GM23338 (cell line): ENCODE measurements at regions not wholly inside any gene's neighbourhood (a gene's known extent, or its start where the extent isn't known, plus 50 kb on each side); places are given as distances from the start of the nearest gene placed in this dataset.

ENCODE experiments used
- ATAC-seq: fragments of 200-7000 bp; cut with Tn5 transposase; 3 replicates; pipeline ENCODE4 v1.9.1; 2020
- DNase-seq: peaks from one replicate; pipeline ENCODE4 v3.0.0-alpha.2; 2015; ENCODE audit warnings: low spot score
- H2AFZ ChIP-seq: fragments of 200-600 bp; sonication (generic); 2 replicates; pipeline ENCODE4 v1.8.0; 2016; ENCODE audit warnings: antibody characterized with exemption, mild to moderate bottlenecking, moderate library complexity
- H3F3A ChIP-seq: fragments of 200-600 bp; sonication (generic); replicated peaks from 2 replicates; pipeline ENCODE4 v1.8.0; 2017; ENCODE audit warnings: antibody characterized with exemption, mixed run types, low read depth
- H3K27ac ChIP-seq: fragments of 200-600 bp; sonication (generic); 2 replicates; pipeline ENCODE4 v1.6.1; 2016; ENCODE audit warnings: low read depth
- H3K27me3 ChIP-seq: fragments of 200-600 bp; sonication (generic); 2 replicates; pipeline ENCODE4 v1.8.0; 2016; ENCODE audit warnings: mild to moderate bottlenecking, mixed run types, moderate library complexity; ENCODE audit not compliant: insufficient read depth
- H3K36me3 ChIP-seq: fragments of 200-600 bp; sonication (generic); 2 replicates; pipeline ENCODE4 v1.8.0; 2016; ENCODE audit warnings: mild to moderate bottlenecking; ENCODE audit not compliant: insufficient read depth
- H3K4me1 ChIP-seq: fragments of 200-600 bp; sonication (generic); 2 replicates; pipeline ENCODE4 v1.8.0; 2016; ENCODE audit warnings: mild to moderate bottlenecking, moderate library complexity; ENCODE audit not compliant: insufficient read depth
- H3K4me2 ChIP-seq: fragments of 200-600 bp; sonication (generic); 2 replicates; pipeline ENCODE4 v1.7.1; 2017; ENCODE audit warnings: mixed run types
- H3K4me3 ChIP-seq: fragments of 200-600 bp; sonication (generic); 2 replicates; pipeline ENCODE4 v1.6.1; 2016; ENCODE audit warnings: mixed run types
- H3K79me2 ChIP-seq: fragments of 200-600 bp; sonication (generic); replicated peaks from 2 replicates; pipeline ENCODE4 v1.8.0; 2017; ENCODE audit warnings: mild to moderate bottlenecking; ENCODE audit not compliant: insufficient read depth
- H3K9me2 ChIP-seq: fragments of 200-600 bp; sonication (generic); 2 replicates; pipeline ENCODE4 v1.8.0; 2017; ENCODE audit not compliant: insufficient read depth
- H4K20me1 ChIP-seq: fragments of 200-600 bp; sonication (generic); replicated peaks from 2 replicates; pipeline ENCODE4 v1.8.0; 2017; ENCODE audit warnings: mild to moderate bottlenecking; ENCODE audit not compliant: insufficient read depth
- H3K27ac Mint-ChIP-seq: 2 replicates; pipeline ENCODE4 v1.8.0; 2020; ENCODE audit warnings: inconsistent platforms, mild to moderate bottlenecking, moderate library complexity, mixed read lengths
- H3K27me3 Mint-ChIP-seq: 3 replicates; pipeline ENCODE4 v1.8.0; 2022; ENCODE audit warnings: low read depth, mild to moderate bottlenecking, moderate library complexity, mixed read lengths, inconsistent platforms; ENCODE audit not compliant: insufficient read depth, poor library complexity
- H3K36me3 Mint-ChIP-seq: 3 replicates; pipeline ENCODE4 v1.8.0; 2021; ENCODE audit warnings: low read depth, mild to moderate bottlenecking, inconsistent platforms, moderate library complexity, mixed read lengths
- H3K4me1 Mint-ChIP-seq: 3 replicates; pipeline ENCODE4 v1.8.0; 2020; ENCODE audit warnings: mild to moderate bottlenecking, inconsistent platforms, mixed read lengths
- H3K4me3 Mint-ChIP-seq: 3 replicates; pipeline ENCODE4 v1.8.0; 2021; ENCODE audit warnings: moderate library complexity, mild to moderate bottlenecking, inconsistent platforms, mixed read lengths
- H3K9me3 Mint-ChIP-seq: 3 replicates; pipeline ENCODE4 v1.8.0; 2020; ENCODE audit warnings: moderate library complexity, mild to moderate bottlenecking, inconsistent platforms, mixed read lengths
- CREB1 ChIP-seq: fragments of 250-450 bp; sonication (Bioruptor Pico); IDR thresholded peaks from 2 replicates; pipeline ENCODE4 v1.5.0; 2020; ENCODE audit warnings: low read depth, mild to moderate bottlenecking, moderate library complexity
- EZH2 ChIP-seq: fragments of 200-600 bp; sonication (generic); IDR thresholded peaks from one replicate; pipeline ENCODE4 v1.8.0; 2017; ENCODE audit warnings: antibody characterized with exemption, mild to moderate bottlenecking, low read depth; ENCODE audit not compliant: unreplicated experiment
- EZH2phosphoT487 ChIP-seq: fragments of 200-600 bp; sonication (generic); IDR thresholded peaks from one replicate; pipeline ENCODE4 v1.8.1; 2018; ENCODE audit warnings: antibody characterized with exemption; ENCODE audit not compliant: unreplicated experiment
- ZNF331 ChIP-seq: fragments of 250-450 bp; sonication (Bioruptor Pico); IDR thresholded peaks from 2 replicates; pipeline ENCODE4 v1.5.0; 2020; ENCODE audit warnings: low read depth, mild to moderate bottlenecking, moderate library complexity
- TF ChIP-seq, protein P1 (sequence below), 2 experiments: fragments of 200-600 bp in 1 of 2; sonication (generic) in 1 of 2; conservative IDR thresholded peaks; 2 replicates each; pipeline versions ENCODE4 v1.5.1 to v1.6.1; 2016 to 2017; ENCODE audit warnings: antibody characterized with exemption in 2 of 2, low read depth in 2 of 2, mild to moderate bottlenecking in 2 of 2, moderate library complexity in 1 of 2
- TF ChIP-seq, protein P2 (sequence below): fragments of 250-450 bp; sonication (Bioruptor Pico); IDR thresholded peaks from 2 replicates; pipeline ENCODE4 v1.5.0; 2020; ENCODE audit warnings: mild to moderate bottlenecking, moderate library complexity
- TF ChIP-seq, protein P3 (sequence below): IDR thresholded peaks from 2 replicates; pipeline ENCODE4 v1.6.1; 2016; ENCODE audit warnings: antibody characterized with exemption
- TF ChIP-seq, protein P4 (sequence below): IDR thresholded peaks from one replicate; pipeline ENCODE4 v1.6.1; 2018; ENCODE audit warnings: antibody characterized with exemption; ENCODE audit not compliant: unreplicated experiment

DNA sequence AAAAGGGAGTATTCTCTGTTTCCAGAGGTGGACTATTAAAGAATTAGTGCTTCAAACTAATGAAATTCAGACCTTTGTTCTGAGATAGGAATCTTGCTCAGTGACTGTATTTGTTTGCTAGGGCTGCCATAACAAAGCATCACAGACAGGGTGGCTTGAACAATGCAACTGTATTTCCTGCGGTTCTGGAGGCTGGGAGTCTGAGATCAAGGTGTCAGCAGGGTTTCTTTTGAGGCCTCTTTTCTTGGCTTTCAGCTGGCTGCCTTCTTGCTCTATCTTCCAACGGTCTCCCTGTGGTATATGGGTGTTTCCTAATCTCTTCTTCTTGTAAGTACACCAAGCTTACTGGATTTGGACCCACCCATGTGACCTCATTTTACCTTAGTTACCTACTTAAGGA, 264.6 kb upstream of the PROX1 start:
- Histone ChIP-seq H3K4me1 (peaks cover 4% of the 10 kb centered on the region; the same call in 1 of the 2 replicates), H3K27ac (no peak overlapping the region), H3K27me3 (no peaks in the 10 kb centered on the region), H3K79me2 (no peaks in the 10 kb centered on the region), H3F3A (no peaks in the 10 kb centered on the region), H3K4me2 (no peak overlapping the region), H2AFZ (no peak overlapping the region), H3K4me3 (no peak overlapping the region), H3K9me2 (no peaks in the 10 kb centered on the region; the same call in 1 of the 2 replicates), H4K20me1 (no peaks in the 10 kb centered on the region), H3K36me3 (no peaks in the 10 kb centered on the region)
- Mint-ChIP-seq H3K27ac (no peak overlapping the region), H3K36me3 (no peaks in the 10 kb centered on the region), H3K27me3 (peaks cover 7% of the 10 kb centered on the region), H3K4me1 (peaks cover 4% of the 10 kb centered on the region; the same call in 1 of the 3 replicates), H3K9me3 (no peaks in the 10 kb centered on the region), H3K4me3 (no peak overlapping the region)
- DNase-seq, result peak; percentile 28
- TF ChIP-seq ZNF331 (CRISPR knock-in tag) (no peak), EZH2phosphoT487 (no peak), EZH2 (no peak), CREB1 (CRISPR knock-in tag) (no peak)
- TF ChIP-seq, protein P1, sequence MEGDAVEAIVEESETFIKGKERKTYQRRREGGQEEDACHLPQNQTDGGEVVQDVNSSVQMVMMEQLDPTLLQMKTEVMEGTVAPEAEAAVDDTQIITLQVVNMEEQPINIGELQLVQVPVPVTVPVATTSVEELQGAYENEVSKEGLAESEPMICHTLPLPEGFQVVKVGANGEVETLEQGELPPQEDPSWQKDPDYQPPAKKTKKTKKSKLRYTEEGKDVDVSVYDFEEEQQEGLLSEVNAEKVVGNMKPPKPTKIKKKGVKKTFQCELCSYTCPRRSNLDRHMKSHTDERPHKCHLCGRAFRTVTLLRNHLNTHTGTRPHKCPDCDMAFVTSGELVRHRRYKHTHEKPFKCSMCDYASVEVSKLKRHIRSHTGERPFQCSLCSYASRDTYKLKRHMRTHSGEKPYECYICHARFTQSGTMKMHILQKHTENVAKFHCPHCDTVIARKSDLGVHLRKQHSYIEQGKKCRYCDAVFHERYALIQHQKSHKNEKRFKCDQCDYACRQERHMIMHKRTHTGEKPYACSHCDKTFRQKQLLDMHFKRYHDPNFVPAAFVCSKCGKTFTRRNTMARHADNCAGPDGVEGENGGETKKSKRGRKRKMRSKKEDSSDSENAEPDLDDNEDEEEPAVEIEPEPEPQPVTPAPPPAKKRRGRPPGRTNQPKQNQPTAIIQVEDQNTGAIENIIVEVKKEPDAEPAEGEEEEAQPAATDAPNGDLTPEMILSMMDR (conservative IDR thresholded peaks at IDR 0.05; ENCODE audit: low read depth in 2 of 2), result no peak
- TF ChIP-seq, protein P2, sequence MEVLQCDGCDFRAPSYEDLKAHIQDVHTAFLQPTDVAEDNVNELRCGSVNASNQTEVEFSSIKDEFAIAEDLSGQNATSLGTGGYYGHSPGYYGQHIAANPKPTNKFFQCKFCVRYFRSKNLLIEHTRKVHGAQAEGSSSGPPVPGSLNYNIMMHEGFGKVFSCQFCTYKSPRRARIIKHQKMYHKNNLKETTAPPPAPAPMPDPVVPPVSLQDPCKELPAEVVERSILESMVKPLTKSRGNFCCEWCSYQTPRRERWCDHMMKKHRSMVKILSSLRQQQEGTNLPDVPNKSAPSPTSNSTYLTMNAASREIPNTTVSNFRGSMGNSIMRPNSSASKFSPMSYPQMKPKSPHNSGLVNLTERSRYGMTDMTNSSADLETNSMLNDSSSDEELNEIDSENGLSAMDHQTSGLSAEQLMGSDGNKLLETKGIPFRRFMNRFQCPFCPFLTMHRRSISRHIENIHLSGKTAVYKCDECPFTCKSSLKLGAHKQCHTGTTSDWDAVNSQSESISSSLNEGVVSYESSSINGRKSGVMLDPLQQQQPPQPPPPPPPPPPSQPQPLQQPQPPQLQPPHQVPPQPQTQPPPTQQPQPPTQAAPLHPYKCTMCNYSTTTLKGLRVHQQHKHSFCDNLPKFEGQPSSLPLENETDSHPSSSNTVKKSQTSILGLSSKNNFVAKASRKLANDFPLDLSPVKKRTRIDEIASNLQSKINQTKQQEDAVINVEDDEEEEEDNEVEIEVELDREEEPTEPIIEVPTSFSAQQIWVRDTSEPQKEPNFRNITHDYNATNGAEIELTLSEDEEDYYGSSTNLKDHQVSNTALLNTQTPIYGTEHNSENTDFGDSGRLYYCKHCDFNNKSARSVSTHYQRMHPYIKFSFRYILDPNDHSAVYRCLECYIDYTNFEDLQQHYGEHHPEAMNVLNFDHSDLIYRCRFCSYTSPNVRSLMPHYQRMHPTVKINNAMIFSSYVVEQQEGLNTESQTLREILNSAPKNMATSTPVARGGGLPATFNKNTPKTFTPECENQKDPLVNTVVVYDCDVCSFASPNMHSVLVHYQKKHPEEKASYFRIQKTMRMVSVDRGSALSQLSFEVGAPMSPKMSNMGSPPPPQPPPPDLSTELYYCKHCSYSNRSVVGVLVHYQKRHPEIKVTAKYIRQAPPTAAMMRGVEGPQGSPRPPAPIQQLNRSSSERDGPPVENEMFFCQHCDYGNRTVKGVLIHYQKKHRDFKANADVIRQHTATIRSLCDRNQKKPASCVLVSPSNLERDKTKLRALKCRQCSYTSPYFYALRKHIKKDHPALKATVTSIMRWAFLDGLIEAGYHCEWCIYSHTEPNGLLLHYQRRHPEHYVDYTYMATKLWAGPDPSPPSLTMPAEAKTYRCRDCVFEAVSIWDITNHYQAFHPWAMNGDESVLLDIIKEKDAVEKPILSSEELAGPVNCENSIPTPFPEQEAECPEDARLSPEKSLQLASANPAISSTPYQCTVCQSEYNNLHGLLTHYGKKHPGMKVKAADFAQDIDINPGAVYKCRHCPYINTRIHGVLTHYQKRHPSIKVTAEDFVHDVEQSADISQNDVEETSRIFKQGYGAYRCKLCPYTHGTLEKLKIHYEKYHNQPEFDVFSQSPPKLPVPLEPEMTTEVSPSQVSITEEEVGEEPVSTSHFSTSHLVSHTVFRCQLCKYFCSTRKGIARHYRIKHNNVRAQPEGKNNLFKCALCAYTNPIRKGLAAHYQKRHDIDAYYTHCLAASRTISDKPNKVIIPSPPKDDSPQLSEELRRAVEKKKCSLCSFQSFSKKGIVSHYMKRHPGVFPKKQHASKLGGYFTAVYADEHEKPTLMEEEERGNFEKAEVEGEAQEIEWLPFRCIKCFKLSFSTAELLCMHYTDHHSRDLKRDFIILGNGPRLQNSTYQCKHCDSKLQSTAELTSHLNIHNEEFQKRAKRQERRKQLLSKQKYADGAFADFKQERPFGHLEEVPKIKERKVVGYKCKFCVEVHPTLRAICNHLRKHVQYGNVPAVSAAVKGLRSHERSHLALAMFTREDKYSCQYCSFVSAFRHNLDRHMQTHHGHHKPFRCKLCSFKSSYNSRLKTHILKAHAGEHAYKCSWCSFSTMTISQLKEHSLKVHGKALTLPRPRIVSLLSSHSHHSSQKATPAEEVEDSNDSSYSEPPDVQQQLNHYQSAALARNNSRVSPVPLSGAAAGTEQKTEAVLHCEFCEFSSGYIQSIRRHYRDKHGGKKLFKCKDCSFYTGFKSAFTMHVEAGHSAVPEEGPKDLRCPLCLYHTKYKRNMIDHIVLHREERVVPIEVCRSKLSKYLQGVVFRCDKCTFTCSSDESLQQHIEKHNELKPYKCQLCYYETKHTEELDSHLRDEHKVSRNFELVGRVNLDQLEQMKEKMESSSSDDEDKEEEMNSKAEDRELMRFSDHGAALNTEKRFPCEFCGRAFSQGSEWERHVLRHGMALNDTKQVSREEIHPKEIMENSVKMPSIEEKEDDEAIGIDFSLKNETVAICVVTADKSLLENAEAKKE, result no peak
- TF ChIP-seq, protein P3, sequence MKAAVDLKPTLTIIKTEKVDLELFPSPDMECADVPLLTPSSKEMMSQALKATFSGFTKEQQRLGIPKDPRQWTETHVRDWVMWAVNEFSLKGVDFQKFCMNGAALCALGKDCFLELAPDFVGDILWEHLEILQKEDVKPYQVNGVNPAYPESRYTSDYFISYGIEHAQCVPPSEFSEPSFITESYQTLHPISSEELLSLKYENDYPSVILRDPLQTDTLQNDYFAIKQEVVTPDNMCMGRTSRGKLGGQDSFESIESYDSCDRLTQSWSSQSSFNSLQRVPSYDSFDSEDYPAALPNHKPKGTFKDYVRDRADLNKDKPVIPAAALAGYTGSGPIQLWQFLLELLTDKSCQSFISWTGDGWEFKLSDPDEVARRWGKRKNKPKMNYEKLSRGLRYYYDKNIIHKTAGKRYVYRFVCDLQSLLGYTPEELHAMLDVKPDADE, result no peak
- TF ChIP-seq, protein P4, sequence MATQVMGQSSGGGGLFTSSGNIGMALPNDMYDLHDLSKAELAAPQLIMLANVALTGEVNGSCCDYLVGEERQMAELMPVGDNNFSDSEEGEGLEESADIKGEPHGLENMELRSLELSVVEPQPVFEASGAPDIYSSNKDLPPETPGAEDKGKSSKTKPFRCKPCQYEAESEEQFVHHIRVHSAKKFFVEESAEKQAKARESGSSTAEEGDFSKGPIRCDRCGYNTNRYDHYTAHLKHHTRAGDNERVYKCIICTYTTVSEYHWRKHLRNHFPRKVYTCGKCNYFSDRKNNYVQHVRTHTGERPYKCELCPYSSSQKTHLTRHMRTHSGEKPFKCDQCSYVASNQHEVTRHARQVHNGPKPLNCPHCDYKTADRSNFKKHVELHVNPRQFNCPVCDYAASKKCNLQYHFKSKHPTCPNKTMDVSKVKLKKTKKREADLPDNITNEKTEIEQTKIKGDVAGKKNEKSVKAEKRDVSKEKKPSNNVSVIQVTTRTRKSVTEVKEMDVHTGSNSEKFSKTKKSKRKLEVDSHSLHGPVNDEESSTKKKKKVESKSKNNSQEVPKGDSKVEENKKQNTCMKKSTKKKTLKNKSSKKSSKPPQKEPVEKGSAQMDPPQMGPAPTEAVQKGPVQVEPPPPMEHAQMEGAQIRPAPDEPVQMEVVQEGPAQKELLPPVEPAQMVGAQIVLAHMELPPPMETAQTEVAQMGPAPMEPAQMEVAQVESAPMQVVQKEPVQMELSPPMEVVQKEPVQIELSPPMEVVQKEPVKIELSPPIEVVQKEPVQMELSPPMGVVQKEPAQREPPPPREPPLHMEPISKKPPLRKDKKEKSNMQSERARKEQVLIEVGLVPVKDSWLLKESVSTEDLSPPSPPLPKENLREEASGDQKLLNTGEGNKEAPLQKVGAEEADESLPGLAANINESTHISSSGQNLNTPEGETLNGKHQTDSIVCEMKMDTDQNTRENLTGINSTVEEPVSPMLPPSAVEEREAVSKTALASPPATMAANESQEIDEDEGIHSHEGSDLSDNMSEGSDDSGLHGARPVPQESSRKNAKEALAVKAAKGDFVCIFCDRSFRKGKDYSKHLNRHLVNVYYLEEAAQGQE, result no peak
- ATAC-seq, result peak; percentile 61
